ENCODE measurements at regions not wholly inside any gene's neighbourhood (a gene's known extent, or its start where the extent isn't known, plus 50 kb on each side); places are given as distances from the start of the nearest gene placed in this dataset.

- TF ChIP-seq POLR2AphosphoS5 (IDR thresholded peaks at IDR 0.05; ENCODE audit: low read depth, low read length) (no peak), CTCF (IDR thresholded peaks at IDR 0.05) (no peak), FOSL2 (IDR thresholded peaks at IDR 0.05; ENCODE audit: borderline replicate concordance, low read depth) (no peak), REST (IDR thresholded peaks at IDR 0.05; ENCODE audit: low read depth, low read length) (no peak), MXI1 (IDR thresholded peaks at IDR 0.05; ENCODE audit: low read depth, low read length) (no peak), GABPA (IDR thresholded peaks at IDR 0.05; ENCODE audit: low read depth) (no peak)
These were observed 199.4 kb upstream of the CADM2 start for GRCh38 chr3:84759361-84759760.
